Neural progenitor cell (in vitro differentiated cells): ENCODE measurements at regions not wholly inside any gene's neighbourhood (a gene's known extent, or its start where the extent isn't known, plus 50 kb on each side); places are given as distances from the start of the nearest gene placed in this dataset.

Source experiments
- DNase-seq: peaks from one replicate; pipeline ENCODE4 v3.0.0-alpha.2; 2016; ENCODE audit warnings: low spot score
- H2AFZ ChIP-seq: fragments of 200-600 bp; sonication (generic); replicated peaks from 2 replicates; pipeline ENCODE4 v1.6.1; 2016; ENCODE audit warnings: antibody characterized with exemption
- H3F3A ChIP-seq: fragments of 200-600 bp; sonication (generic); 2 replicates; pipeline ENCODE4 v1.6.1; 2016; ENCODE audit warnings: antibody characterized with exemption, low read depth
- H3K27ac ChIP-seq: fragments of 200-600 bp; sonication (generic); 2 replicates; pipeline ENCODE4 v1.5.1; 2016; ENCODE audit warnings: mild to moderate bottlenecking
- H3K27me3 ChIP-seq: fragments of 200-600 bp; sonication (generic); 2 replicates; pipeline ENCODE4 v1.6.1; 2016; ENCODE audit warnings: mild to moderate bottlenecking, moderate library complexity
- H3K36me3 ChIP-seq: fragments of 200-600 bp; sonication (generic); 2 replicates; pipeline ENCODE4 v1.5.1; 2016
- H3K4me1 ChIP-seq: fragments of 200-600 bp; sonication (generic); 2 replicates; pipeline ENCODE4 v1.6.1; 2016; ENCODE audit warnings: mixed run types
- H3K4me2 ChIP-seq: fragments of 200-600 bp; sonication (generic); 2 replicates; pipeline ENCODE4 v1.6.1; 2016
- H3K4me3 ChIP-seq: fragments of 200-600 bp; sonication (generic); 2 replicates; pipeline ENCODE4 v1.5.1; 2016
- H3K79me2 ChIP-seq: fragments of 200-600 bp; sonication (generic); 2 replicates; pipeline ENCODE4 v1.6.1; 2016; ENCODE audit warnings: low read depth
- H3K9ac ChIP-seq: fragments of 200-600 bp; sonication (generic); 2 replicates; pipeline ENCODE4 v1.6.1; 2016
- H3K9me3 ChIP-seq: fragments of 200-600 bp; sonication (generic); 2 replicates; pipeline ENCODE4 v1.5.1; 2016; ENCODE audit warnings: low read depth
- H4K20me1 ChIP-seq: fragments of 200-600 bp; sonication (generic); 2 replicates; pipeline ENCODE4 v1.6.1; 2016; ENCODE audit warnings: low read depth
- H3K27ac Mint-ChIP-seq: 3 replicates; pipeline ENCODE4 v1.8.0; 2021; ENCODE audit warnings: mixed read lengths
- H3K27me3 Mint-ChIP-seq: 2 replicates; pipeline ENCODE4 v1.8.0; 2022; ENCODE audit warnings: low read depth, mild to moderate bottlenecking, inconsistent platforms, moderate library complexity, mixed read lengths; ENCODE audit not compliant: insufficient read depth
- H3K36me3 Mint-ChIP-seq: 3 replicates; pipeline ENCODE4 v1.8.0; 2021; ENCODE audit warnings: mixed read lengths
- H3K4me1 Mint-ChIP-seq: 3 replicates; pipeline ENCODE4 v1.8.0; 2021; ENCODE audit warnings: mixed read lengths
- H3K4me3 Mint-ChIP-seq: 3 replicates; pipeline ENCODE4 v1.8.0; 2021; ENCODE audit warnings: mild to moderate bottlenecking, moderate library complexity, mixed read lengths
- H3K9me3 Mint-ChIP-seq: 3 replicates; pipeline ENCODE4 v1.8.0; 2020; ENCODE audit warnings: mixed read lengths
- EZH2 ChIP-seq: fragments of 200-600 bp; sonication (generic); IDR thresholded peaks from 2 replicates; pipeline ENCODE4 v1.6.1; 2017; ENCODE audit warnings: antibody characterized with exemption, mild to moderate bottlenecking, moderate library complexity
- EZH2phosphoT487 ChIP-seq: fragments of 200-600 bp; sonication (generic); IDR thresholded peaks from 2 replicates; pipeline ENCODE4 v1.6.1; 2017; ENCODE audit warnings: antibody characterized with exemption
- TF ChIP-seq, protein P1 (sequence below): fragments of 200-600 bp; sonication (generic); IDR thresholded peaks from 2 replicates; pipeline ENCODE4 v1.5.1; 2017; ENCODE audit warnings: antibody characterized with exemption, mild to moderate bottlenecking

- Mint-ChIP-seq H3K9me3 (no peaks in the 10 kb centered on the region), H3K4me3 (no peak overlapping the region), H3K27me3 (peaks cover 15% of the 10 kb centered on the region), H3K4me1 (peaks cover 3% of the 10 kb centered on the region), H3K36me3 (no peaks in the 10 kb centered on the region), H3K27ac (no peak overlapping the region)
- Histone ChIP-seq H3K4me2 (no peak overlapping the region), H3K4me1 (no peaks in the 10 kb centered on the region), H3K9me3 (no peaks in the 10 kb centered on the region), H3K36me3 (no peaks in the 10 kb centered on the region), H2AFZ (no peak overlapping the region), H3K9ac (no peak overlapping the region), H4K20me1 (no peaks in the 10 kb centered on the region), H3K27me3 (no peaks in the 10 kb centered on the region), H3K79me2 (no peaks in the 10 kb centered on the region), H3K4me3 (no peak overlapping the region), H3F3A (no peaks in the 10 kb centered on the region), H3K27ac (no peak overlapping the region)
- DNase-seq: no peak
- TF ChIP-seq EZH2 (no peak), EZH2phosphoT487 (no peak)
- TF ChIP-seq, protein P1, sequence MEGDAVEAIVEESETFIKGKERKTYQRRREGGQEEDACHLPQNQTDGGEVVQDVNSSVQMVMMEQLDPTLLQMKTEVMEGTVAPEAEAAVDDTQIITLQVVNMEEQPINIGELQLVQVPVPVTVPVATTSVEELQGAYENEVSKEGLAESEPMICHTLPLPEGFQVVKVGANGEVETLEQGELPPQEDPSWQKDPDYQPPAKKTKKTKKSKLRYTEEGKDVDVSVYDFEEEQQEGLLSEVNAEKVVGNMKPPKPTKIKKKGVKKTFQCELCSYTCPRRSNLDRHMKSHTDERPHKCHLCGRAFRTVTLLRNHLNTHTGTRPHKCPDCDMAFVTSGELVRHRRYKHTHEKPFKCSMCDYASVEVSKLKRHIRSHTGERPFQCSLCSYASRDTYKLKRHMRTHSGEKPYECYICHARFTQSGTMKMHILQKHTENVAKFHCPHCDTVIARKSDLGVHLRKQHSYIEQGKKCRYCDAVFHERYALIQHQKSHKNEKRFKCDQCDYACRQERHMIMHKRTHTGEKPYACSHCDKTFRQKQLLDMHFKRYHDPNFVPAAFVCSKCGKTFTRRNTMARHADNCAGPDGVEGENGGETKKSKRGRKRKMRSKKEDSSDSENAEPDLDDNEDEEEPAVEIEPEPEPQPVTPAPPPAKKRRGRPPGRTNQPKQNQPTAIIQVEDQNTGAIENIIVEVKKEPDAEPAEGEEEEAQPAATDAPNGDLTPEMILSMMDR: no peak
Observed at GRCh38 chr9:124132671-124133147, 121.1 kb downstream of the LHX2 start.

DNA sequence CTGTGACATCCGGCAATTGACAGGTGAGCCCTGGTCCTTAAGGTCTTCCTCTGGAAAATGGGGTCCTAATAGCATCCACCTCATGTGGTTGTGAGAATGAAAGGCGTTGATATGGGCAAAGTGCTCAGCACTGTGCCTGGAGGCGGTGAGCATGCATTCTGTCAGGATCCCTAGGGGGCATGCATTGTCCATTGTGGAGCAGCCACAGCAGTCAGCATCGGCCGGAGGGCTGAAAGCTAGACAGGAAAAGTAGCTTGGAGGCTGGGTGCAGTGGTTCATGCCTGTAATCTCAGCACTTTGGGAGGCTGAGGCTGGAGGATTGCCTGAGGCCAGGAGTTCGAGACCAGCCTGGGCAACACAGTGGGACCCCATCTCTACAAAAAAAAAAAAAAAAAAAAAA is 122.2 kb downstream of the LHX2 start:
- no peaks in the 10 kb centered on the region for H3K36me3 Mint-ChIP-seq
- Histone ChIP-seq H2AFZ (no peak overlapping the region), H3K4me3 (no peak overlapping the region), H3F3A (no peaks in the 10 kb centered on the region), H3K36me3 (no peaks in the 10 kb centered on the region), H3K9me3 (no peaks in the 10 kb centered on the region), H3K27ac (no peak overlapping the region), H3K79me2 (no peaks in the 10 kb centered on the region), H3K27me3 (no peaks in the 10 kb centered on the region), H4K20me1 (no peaks in the 10 kb centered on the region), H3K9ac (no peak overlapping the region), H3K4me2 (no peak overlapping the region), H3K4me1 (no peaks in the 10 kb centered on the region)
- DNase-seq: peak; percentile 63
- H3K27ac Mint-ChIP-seq: no peak overlapping the region
- no peaks in the 10 kb centered on the region for H3K9me3 Mint-ChIP-seq
- H3K27me3 Mint-ChIP-seq: peaks cover 14% of the 10 kb centered on the region
- TF ChIP-seq, protein P1: peak; percentile 31
- TF ChIP-seq EZH2phosphoT487 (no peak), EZH2 (no peak)
- H3K4me3 Mint-ChIP-seq: no peak overlapping the region
- H3K4me1 Mint-ChIP-seq: peaks cover 3% of the 10 kb centered on the region

DNA sequence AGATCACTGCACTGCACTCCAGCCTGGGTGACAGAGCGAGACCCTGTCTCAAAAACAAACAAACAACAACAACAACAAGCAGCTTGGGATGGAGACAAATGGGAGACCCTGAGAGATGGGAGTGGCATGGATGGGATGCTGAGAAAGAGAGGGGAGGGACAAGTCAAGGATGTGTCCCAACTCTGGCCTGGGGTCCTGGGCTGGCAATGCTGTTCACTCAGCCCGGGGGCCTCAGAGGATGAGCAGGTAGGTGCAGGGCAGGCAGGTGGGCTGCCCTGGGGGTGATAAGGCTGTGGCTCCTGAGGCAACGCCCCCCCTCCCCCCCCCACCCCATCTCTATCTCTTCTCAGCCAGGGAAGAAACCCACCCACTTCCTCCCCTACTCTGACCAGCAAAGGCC is 123.0 kb downstream of the LHX2 start:
- H3K4me3 Mint-ChIP-seq: no peak overlapping the region
- DNase-seq: no peak

More for the DNA sequence above, 123.0 kb downstream of the LHX2 start:
- no peak overlapping the region for H3K4me2 ChIP-seq
- no peak overlapping the region for H2AFZ ChIP-seq
- H3K27me3 ChIP-seq: no peaks in the 10 kb centered on the region
- no peaks in the 10 kb centered on the region for H3K9me3 Mint-ChIP-seq
- no peak overlapping the region for H3K27ac ChIP-seq
- H3K36me3 Mint-ChIP-seq: no peaks in the 10 kb centered on the region
- no peaks in the 10 kb centered on the region for H3K79me2 ChIP-seq
- no peaks in the 10 kb centered on the region for H3K4me1 ChIP-seq
- peaks cover 3% of the 10 kb centered on the region for H3K4me1 Mint-ChIP-seq
- no peak overlapping the region for H3K9ac ChIP-seq
- H3K4me3 ChIP-seq: no peak overlapping the region
- no peaks in the 10 kb centered on the region for H3F3A ChIP-seq
- no peaks in the 10 kb centered on the region for H3K36me3 ChIP-seq
- no peak overlapping the region for H3K27ac Mint-ChIP-seq
- TF ChIP-seq, protein P1: no peak
- TF ChIP-seq EZH2 (no peak), EZH2phosphoT487 (no peak)
- peaks cover 11% of the 10 kb centered on the region for H3K27me3 Mint-ChIP-seq
- no peaks in the 10 kb centered on the region for H4K20me1 ChIP-seq
- H3K9me3 ChIP-seq: no peaks in the 10 kb centered on the region
